ENCODE measurements at regions not wholly inside any gene's neighbourhood (a gene's known extent, or its start where the extent isn't known, plus 50 kb on each side); places are given as distances from the start of the nearest gene placed in this dataset.
"Not testable (repeated sequence)": the region's sequence is repeated elsewhere in the genome, so short reads cannot be mapped to it uniquely, and the experiment has no call there.

DNA sequence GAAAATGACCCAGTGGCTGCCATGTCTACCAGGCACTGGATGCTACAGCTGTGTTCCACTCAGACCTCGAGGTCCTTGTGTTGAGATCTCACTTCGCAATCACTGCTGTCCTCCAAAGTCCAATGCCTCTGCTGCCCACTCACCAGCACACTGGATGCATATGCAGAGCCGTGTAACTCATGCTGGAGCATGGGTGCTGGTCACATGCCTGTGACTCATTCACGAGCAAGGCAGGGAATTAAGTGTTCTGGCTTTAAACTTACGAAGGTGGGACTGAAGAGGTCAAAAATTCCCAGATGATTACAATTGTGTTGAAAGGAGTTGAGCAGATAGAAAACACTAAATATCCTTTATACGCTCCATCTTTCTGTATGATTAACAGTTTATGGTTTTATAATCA lies 417.5 kb downstream of the NUP35 start:
- DNase-seq, result no peak

- no peak for DNase-seq
These were observed 418.4 kb downstream of the NUP35 start for GRCh38 chr2:183542606-183543005.

- DNase-seq, result no peak
These were observed 419.0 kb downstream of the NUP35 start for GRCh38 chr2:183543222-183543621.

DNA sequence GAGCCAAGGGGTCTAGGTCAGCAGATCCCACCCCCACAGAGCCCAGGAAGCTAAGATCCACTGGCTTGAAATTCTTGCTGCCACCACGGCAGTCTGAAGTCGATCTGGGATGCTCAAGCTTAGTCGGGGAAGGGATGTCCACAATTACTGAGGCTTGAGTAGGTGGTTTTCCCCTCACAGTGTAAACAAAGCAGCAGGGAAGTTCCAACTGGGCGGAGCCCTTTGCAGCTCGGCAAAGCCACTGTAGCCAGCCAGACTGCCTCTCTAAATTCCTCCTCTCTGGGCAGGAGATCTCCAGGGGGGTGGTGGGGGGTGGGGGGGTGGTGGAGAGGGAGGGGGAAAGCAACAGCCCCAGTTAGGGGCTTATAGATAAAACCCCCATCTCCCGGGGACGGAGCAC lies 419.5 kb downstream of the NUP35 start:
- no peak for DNase-seq

GRCh38 chr2:183546560-183547350 lies 422.5 kb downstream of the NUP35 start:
- not testable (repeated sequence) for DNase-seq

- DNase-seq, result peak in 1 of 2 experiments; percentile 23
These were observed 428.5 kb downstream of the NUP35 start for GRCh38 chr2:183552716-183553115.

DNA sequence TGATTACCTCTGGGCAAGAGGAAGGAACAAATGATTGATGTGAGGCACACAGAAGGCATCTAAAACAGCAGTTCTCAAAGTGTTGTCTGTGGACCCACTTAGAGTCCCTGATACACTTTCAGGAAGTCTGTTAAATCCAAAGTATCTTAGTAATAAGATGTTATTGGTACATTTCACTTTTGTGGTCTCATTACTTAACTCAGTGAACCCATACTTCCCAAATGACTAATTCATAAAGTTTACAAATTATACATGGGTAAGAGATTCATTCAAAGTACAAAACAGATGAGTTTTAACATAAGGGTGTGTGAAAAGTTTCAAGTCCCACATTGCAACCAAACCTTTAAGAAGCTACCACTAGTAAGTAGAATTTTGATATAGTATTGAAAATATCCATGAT lies 440.5 kb downstream of the NUP35 start:
- DNase-seq, result no peak

- no peak for DNase-seq
These were observed 451.2 kb downstream of the NUP35 start for GRCh38 chr2:183575481-183575880.

- no peak for DNase-seq
These were observed 455.4 kb downstream of the NUP35 start for GRCh38 chr2:183579686-183580085.

DNA sequence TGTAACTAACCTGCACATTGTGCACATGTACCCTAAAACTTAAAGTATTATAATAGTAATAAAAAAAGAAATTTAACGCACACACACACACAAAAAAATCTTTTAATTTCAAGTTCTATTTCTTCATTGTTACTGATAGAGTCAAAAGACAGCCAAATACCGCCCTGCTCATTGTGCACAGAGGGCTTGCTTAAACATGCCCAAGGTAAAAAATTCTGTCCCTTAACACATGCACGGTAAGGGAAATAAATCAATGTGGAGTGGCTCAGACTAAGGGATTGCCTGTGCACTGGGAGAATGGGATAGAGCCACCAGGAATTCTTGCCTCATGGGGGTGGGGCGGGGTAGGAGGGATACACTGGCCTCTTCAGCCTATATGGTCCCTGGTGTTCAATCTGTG lies 468.0 kb downstream of the NUP35 start:
- no peak for DNase-seq

GRCh38 chr2:183594150-183594549 lies 469.9 kb downstream of the NUP35 start:
- DNase-seq, result no peak

- DNase-seq, result no peak
These were observed 473.6 kb downstream of the NUP35 start for GRCh38 chr2:183597841-183598240.

DNA sequence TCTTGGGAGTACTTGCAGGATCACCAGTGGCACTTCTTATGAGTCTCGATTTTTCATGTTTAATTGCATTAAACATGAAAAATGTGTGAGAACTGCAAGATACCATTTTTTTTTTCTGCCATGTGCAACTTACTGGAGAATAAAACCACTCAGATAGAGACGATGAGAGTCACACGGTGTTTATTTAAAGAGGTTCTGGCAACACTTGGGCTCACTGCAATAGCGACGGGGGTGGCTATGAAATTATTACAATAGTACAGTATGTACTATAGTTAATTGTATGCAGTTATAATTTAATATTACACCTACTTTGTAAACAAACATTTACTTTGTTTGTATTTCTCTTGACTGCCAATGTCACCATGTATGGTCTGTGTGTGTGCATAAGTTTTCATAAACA lies 479.8 kb downstream of the NUP35 start:
- no peak for DNase-seq

DNA sequence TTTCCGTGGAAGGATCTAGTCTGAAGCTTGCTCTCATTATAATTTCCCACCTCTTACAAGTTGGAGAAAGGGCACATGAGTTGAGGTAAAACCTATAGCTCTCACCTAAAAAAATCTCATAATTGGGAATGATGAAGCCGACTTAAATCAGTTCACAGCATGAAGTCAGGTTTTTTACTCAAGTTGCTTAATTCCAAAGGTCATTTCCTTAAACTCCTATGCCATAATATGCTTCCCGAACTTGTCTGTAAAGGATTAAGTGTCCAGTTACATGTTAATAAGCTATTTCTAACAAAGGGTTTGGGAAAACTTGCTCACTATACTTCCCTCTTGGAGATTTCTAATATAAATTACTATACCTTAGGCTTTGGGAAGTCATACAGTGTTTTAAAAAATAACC lies 481.2 kb downstream of the NUP35 start:
- no peak for DNase-seq

- DNase-seq, result no peak
These were observed 481.9 kb downstream of the NUP35 start for GRCh38 chr2:183606022-183606717.

DNA sequence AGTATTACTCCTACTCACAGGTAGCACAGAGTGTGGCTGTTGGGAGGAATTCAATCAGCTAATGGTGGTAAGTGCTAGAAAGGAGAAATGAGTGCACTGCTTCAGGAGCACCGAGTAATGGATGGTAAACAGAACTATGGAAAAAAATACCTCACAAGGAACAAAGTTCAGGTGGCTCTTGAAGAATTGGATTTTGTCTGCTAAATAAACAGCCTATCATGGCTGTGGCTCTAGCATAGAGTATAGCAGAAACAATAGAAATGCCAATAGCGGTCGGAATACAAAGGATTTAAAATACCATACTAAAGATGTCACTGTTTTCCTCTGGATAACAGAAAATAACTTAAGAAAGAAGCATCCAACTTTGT lies 482.5 kb downstream of the NUP35 start:
- DNase-seq, result no peak

DNA sequence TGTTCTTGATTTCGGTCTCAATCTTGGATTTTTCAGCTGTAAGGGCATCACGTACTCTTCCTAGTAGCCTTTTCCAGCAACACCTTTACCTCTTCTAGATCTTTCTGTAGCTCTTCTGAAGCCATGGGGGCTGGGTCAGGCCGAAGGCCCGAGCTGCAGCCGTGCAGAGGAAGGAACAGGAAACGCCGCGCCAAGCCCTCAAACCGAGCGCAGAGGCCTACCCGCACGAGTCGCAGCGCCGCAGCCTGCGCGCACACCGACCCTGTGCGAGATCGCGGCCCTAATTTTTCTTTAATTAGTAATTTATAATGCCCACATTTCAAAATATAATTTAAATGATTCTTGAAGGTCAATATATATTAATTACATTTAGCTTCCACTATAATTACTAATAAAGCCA lies 483.8 kb downstream of the NUP35 start:
- no peak for DNase-seq

GRCh38 chr2:183608747-183609146 lies 484.5 kb downstream of the NUP35 start:
- DNase-seq, result no peak

- no peak for DNase-seq
These were observed 486.5 kb downstream of the NUP35 start for GRCh38 chr2:183610724-183611123.

DNA sequence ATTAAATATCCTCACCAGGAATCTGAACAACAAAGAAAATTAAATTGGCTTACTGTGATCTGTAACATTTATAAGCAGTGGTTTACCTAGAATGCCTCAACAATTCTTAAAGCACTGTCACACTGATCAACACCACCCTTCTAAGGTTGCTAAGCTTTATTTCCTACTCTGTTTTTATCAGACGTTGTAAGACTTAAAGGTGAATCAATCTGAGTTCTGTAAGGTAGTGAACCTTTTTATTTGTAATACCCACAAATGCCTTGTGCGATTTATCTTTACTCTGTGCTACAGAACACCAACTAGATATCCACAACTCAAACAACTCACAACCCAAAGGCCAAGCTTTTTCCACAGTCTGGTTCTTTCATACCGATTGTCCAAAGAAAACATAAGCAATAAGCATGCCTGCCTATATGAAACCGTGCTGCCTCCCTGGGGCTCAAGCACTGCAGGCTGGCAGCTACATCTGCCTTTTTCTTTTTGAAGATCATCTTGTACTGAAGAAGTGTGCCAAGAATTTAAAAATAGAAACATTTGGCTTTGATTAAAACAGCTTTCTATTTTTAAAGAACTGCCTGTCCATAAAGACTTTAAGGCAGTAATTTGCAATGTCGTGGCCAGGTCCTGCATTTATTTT lies 490.7 kb downstream of the NUP35 start:
- no peak for DNase-seq

DNA sequence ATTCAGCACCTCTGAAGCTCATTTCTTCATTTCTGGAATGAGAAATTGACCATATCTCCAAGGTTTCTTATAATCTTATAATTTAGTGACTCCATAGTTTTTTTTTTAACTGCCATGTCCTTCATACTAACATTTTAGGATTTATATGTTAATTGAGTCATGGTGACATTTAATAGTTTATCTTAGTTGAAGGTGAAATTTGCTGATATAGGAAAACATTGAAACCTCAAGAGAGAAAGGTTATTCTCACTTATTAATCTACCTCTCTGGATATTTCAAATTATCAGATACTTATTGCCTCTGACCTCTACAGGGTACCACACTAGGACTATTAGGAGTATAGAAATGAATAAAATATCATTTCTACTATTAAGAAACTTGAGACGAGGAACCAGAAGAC lies 499.0 kb downstream of the NUP35 start:
- DNase-seq, result no peak

DNA sequence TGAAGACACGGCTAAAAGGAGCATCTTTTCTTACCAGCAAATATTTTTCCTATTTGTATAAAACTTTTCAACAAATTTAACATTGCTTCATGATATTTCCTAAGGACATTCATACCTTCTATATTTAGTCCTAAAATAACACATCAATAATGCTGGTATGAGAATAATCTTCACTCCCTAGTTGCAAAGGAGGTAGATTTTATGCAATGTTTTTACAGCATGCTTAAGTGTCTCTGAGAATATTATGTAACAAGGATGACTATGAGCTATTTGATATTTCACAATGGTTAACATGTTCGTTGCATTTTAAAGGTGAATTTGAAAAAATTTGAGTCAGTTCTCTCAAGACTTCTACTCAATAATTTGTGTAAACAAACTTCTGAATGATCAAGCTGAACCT lies 506.7 kb downstream of the NUP35 start:
- DNase-seq, result no peak

DNA sequence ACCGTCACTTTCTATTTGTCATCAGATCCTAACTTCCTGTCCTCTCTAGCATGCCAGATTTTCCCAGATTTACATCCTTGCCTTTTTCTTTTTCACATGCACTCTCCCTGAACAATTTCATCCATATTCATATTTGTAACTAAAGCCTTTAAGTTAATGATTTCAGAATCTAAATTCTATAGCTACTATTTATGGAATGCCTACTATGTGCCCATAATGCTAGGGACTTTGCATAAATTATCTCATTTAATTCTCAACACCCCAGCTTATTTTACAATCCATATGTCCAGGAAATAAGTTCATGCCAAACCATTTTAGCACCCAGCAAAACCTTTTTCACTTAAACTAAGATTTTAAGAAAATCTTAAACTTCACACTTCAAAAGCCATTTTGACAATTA lies 531.9 kb downstream of the NUP35 start:
- no peak for DNase-seq

- peak; percentile 88 to 92 for DNase-seq
These were observed 541.2 kb downstream of the NUP35 start for GRCh38 chr2:183665425-183665824.
